SK-N-SH treated with all-trans-retinoic acid at 6 μM for 48 hours (cell line): ENCODE measurements at regions not wholly inside any gene's neighbourhood (a gene's known extent, or its start where the extent isn't known, plus 50 kb on each side); places are given as distances from the start of the nearest gene placed in this dataset.

Experiments used
- ATAC-seq: fragments of 200-7000 bp; cut with Tn5 transposase; 3 replicates; pipeline ENCODE4 v1.9.1; 2020; ENCODE audit warnings: mild to moderate bottlenecking, moderate library complexity
- ARNTL ChIP-seq: fragments of 450-650 bp; formaldehyde crosslinking; IDR thresholded peaks from 2 replicates; pipeline ENCODE4 v1.5.0; 2020; ENCODE audit warnings: low read depth, mild to moderate bottlenecking, moderate library complexity, borderline replicate concordance
- BACH2 ChIP-seq: fragments of 250-450 bp; sonication (Bioruptor Pico); IDR thresholded peaks from 2 replicates; pipeline ENCODE4 v1.9.0; 2021; ENCODE audit warnings: mild to moderate bottlenecking, borderline replicate concordance
- CSDC2 ChIP-seq: fragments of 250-450 bp; sonication (Bioruptor Pico); IDR thresholded peaks from 2 replicates; pipeline ENCODE4 v1.5.0; 2020; ENCODE audit warnings: mild to moderate bottlenecking, moderate library complexity
- ESRRG ChIP-seq: fragments of 250-450 bp; sonication (Bioruptor Pico); IDR thresholded peaks from 2 replicates; pipeline ENCODE4 v1.6.1; 2021; ENCODE audit warnings: mild to moderate bottlenecking
- GLIS3 ChIP-seq: fragments of 250-450 bp; sonication (Bioruptor Pico); IDR thresholded peaks from 2 replicates; pipeline ENCODE4 v1.5.0; 2020; ENCODE audit warnings: mild to moderate bottlenecking, moderate library complexity
- ISL1 ChIP-seq: fragments of 250-450 bp; sonication (Bioruptor Pico); IDR thresholded peaks from 2 replicates; pipeline ENCODE4 v2.1.2; 2022; ENCODE audit warnings: mild to moderate bottlenecking, moderate library complexity
- OSR1 ChIP-seq: fragments of 250-450 bp; sonication (Bioruptor Pico); IDR thresholded peaks from 2 replicates; pipeline ENCODE4 v1.8.0; 2022; ENCODE audit warnings: moderate library complexity, mild to moderate bottlenecking, inconsistent platforms
- PPARA ChIP-seq: fragments of 250-450 bp; sonication (Bioruptor Pico); IDR thresholded peaks from 2 replicates; pipeline ENCODE4 v1.5.0; 2020; ENCODE audit warnings: mild to moderate bottlenecking, borderline replicate concordance
- RARB ChIP-seq: fragments of 250-450 bp; sonication (Bioruptor Pico); IDR thresholded peaks from 2 replicates; pipeline ENCODE4 v1.8.0; 2021; ENCODE audit warnings: mild to moderate bottlenecking, moderate library complexity
- SNAI2 ChIP-seq: fragments of 250-450 bp; sonication (Bioruptor Pico); IDR thresholded peaks from 2 replicates; pipeline ENCODE4 v1.5.0; 2020; ENCODE audit warnings: mild to moderate bottlenecking, moderate library complexity
- TCF4 ChIP-seq: fragments of 250-450 bp; sonication (Bioruptor Pico); IDR thresholded peaks from 2 replicates; pipeline ENCODE4 v1.8.0; 2021; ENCODE audit warnings: mild to moderate bottlenecking, moderate library complexity, borderline replicate concordance
- TOX ChIP-seq: fragments of 250-450 bp; sonication (Bioruptor Pico); IDR thresholded peaks from 2 replicates; pipeline ENCODE4 v1.8.0; 2021; ENCODE audit warnings: mild to moderate bottlenecking, moderate library complexity, borderline replicate concordance
- ZFP3 ChIP-seq: fragments of 250-450 bp; sonication (Bioruptor Pico); IDR thresholded peaks from 2 replicates; pipeline ENCODE4 v1.5.0; 2020; ENCODE audit warnings: mild to moderate bottlenecking, moderate library complexity
- ZFP30 ChIP-seq: fragments of 450-650 bp; formaldehyde crosslinking; IDR thresholded peaks from 2 replicates; pipeline ENCODE4 v1.5.0; 2022; ENCODE audit warnings: mild to moderate bottlenecking, moderate library complexity
- ZNF565 ChIP-seq: fragments of 450-650 bp; formaldehyde crosslinking; conservative IDR thresholded peaks from 2 replicates; pipeline ENCODE4 v1.5.0; 2020; ENCODE audit warnings: low read depth, mild to moderate bottlenecking, moderate library complexity
- ZNF70 ChIP-seq: fragments of 450-650 bp; formaldehyde crosslinking; IDR thresholded peaks from 2 replicates; pipeline ENCODE4 v1.5.0; 2020; ENCODE audit warnings: mild to moderate bottlenecking, moderate library complexity
- ZNF8 ChIP-seq: fragments of 450-650 bp; formaldehyde crosslinking; IDR thresholded peaks from 2 replicates; pipeline ENCODE4 v1.5.0; 2020; ENCODE audit warnings: mild to moderate bottlenecking, moderate library complexity
- TF ChIP-seq, protein P1 (sequence below): fragments of 250-450 bp; sonication (Bioruptor Pico); IDR thresholded peaks from 2 replicates; pipeline ENCODE4 v1.5.1; 2021; ENCODE audit warnings: mild to moderate bottlenecking, moderate library complexity
- TF ChIP-seq, protein P2 (sequence below): fragments of 250-450 bp; sonication (Bioruptor Pico); IDR thresholded peaks from 2 replicates; pipeline ENCODE4 v1.8.0; 2021; ENCODE audit warnings: low read depth, mild to moderate bottlenecking, moderate library complexity, borderline replicate concordance
- TF ChIP-seq, protein P3 (sequence below): fragments of 250-450 bp; sonication (Bioruptor Pico); IDR thresholded peaks from 2 replicates; pipeline ENCODE4 v1.5.0; 2020; ENCODE audit warnings: mild to moderate bottlenecking, moderate library complexity
- TF ChIP-seq, protein P4 (sequence below): fragments of 250-450 bp; sonication (Bioruptor Pico); IDR thresholded peaks from 2 replicates; pipeline ENCODE4 v1.5.1; 2020; ENCODE audit warnings: low read depth, mild to moderate bottlenecking, moderate library complexity

DNA sequence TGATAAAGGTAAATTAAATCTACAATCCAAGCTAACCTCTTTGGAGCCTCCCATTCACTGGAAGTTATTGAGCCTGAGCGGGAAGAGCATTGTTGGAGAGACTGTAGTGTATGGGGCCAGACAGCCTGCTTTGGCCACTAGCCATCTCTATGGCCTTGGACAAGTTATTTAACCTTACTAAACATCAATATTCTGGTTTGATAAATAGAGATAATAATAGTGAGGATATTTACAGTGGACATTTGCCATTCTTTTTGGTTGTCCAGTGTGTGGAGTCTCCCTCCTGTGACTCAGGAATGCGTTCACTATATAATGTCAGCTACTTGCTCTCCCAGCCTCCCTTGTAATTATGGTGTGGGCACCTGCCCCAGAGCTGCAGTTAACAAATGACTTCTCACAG lies 216.1 kb downstream of the SLC38A4 start:
- no peak for ATAC-seq
- TF ChIP-seq, protein P1, sequence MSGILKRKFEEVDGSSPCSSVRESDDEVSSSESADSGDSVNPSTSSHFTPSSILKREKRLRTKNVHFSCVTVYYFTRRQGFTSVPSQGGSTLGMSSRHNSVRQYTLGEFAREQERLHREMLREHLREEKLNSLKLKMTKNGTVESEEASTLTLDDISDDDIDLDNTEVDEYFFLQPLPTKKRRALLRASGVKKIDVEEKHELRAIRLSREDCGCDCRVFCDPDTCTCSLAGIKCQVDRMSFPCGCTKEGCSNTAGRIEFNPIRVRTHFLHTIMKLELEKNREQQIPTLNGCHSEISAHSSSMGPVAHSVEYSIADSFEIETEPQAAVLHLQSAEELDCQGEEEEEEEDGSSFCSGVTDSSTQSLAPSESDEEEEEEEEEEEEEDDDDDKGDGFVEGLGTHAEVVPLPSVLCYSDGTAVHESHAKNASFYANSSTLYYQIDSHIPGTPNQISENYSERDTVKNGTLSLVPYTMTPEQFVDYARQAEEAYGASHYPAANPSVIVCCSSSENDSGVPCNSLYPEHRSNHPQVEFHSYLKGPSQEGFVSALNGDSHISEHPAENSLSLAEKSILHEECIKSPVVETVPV (CRISPR knock-in tag): no peak
- TF ChIP-seq OSR1 (no peak), TCF4 (no peak), GLIS3 (CRISPR knock-in tag) (no peak)

DNA sequence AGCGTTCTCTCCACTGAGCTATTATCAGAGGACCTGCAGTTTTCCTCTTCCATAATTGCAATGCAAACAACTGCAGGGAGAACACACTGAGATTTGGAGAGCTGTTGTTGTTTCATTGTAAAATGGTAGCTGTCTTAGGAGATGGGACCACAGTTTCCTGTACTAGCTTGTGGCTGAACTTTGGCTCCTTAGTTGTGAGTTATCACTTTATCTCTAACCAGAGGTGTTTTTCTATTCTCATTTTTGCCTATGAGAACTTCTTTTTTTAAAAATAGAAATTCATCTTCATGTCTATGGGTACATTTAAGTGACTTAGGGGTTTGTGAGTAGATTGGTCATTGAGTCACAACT lies 216.5 kb downstream of the SLC38A4 start:
- no peak; the same call in 2 of the 3 replicates for ATAC-seq

DNA sequence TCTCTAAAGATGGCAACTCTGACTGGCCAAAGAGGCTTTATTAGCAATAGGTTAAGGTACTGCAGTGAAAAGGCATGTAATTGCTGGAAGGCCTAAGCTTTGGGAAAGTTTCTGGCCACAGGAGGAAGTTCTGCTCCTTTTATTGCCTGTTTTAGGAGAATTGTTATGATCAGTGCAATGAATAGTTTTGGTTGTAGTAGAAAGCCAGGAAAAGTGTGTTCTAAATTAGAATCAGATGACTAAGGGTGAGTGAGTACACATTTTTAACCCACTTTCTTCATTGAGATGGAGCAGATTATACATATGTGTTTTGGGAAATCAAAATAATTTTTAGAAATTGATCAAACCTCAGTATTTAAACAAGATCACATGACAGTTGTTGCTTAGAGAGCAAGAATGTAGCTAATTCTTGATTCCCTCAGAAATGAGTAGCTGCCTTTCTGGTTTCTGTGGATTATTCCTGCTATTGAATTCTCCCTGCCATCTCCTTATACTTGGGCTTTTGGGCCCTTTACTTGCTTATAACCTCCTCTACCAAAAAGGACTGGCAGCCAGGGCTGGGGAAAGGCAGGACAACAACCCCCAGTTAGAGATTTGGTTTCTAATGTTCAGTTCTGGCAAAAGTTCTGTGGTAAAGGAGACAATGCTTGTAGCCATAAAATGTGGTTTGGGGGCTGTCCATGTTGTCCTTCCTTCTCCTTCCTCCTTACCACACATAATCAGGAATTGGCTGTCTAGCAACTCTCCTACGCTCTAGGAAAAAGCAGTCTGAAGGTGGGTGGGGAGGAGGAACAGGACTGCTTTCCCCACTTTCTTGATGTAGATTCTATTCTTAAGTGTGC lies 217.1 kb downstream of the SLC38A4 start:
- TF ChIP-seq, protein P2, sequence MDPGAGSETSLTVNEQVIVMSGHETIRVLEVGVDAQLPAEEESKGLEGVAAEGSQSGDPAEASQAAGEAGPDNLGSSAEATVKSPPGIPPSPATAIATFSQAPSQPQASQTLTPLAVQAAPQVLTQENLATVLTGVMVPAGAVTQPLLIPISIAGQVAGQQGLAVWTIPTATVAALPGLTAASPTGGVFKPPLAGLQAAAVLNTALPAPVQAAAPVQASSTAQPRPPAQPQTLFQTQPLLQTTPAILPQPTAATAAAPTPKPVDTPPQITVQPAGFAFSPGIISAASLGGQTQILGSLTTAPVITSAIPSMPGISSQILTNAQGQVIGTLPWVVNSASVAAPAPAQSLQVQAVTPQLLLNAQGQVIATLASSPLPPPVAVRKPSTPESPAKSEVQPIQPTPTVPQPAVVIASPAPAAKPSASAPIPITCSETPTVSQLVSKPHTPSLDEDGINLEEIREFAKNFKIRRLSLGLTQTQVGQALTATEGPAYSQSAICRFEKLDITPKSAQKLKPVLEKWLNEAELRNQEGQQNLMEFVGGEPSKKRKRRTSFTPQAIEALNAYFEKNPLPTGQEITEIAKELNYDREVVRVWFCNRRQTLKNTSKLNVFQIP (CRISPR knock-in tag): no peak
- TF ChIP-seq TOX (no peak), ZNF70 (CRISPR knock-in tag) (no peak), PPARA (CRISPR knock-in tag) (no peak), TCF4 (no peak)
- peak; percentile 90 for ATAC-seq

More for the DNA sequence above, 216.5 kb downstream of the SLC38A4 start:
- TF ChIP-seq, protein P3, sequence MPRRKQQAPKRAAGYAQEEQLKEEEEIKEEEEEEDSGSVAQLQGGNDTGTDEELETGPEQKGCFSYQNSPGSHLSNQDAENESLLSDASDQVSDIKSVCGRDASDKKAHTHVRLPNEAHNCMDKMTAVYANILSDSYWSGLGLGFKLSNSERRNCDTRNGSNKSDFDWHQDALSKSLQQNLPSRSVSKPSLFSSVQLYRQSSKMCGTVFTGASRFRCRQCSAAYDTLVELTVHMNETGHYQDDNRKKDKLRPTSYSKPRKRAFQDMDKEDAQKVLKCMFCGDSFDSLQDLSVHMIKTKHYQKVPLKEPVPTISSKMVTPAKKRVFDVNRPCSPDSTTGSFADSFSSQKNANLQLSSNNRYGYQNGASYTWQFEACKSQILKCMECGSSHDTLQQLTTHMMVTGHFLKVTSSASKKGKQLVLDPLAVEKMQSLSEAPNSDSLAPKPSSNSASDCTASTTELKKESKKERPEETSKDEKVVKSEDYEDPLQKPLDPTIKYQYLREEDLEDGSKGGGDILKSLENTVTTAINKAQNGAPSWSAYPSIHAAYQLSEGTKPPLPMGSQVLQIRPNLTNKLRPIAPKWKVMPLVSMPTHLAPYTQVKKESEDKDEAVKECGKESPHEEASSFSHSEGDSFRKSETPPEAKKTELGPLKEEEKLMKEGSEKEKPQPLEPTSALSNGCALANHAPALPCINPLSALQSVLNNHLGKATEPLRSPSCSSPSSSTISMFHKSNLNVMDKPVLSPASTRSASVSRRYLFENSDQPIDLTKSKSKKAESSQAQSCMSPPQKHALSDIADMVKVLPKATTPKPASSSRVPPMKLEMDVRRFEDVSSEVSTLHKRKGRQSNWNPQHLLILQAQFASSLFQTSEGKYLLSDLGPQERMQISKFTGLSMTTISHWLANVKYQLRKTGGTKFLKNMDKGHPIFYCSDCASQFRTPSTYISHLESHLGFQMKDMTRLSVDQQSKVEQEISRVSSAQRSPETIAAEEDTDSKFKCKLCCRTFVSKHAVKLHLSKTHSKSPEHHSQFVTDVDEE (CRISPR knock-in tag): no peak
- TF ChIP-seq ZFP30 (CRISPR knock-in tag): no peak
- TF ChIP-seq ESRRG: no peak
- TF ChIP-seq ZNF565 (CRISPR knock-in tag): no peak
- no peak for TF ChIP-seq PPARA (CRISPR knock-in tag)
- no peak for TF ChIP-seq ISL1 (CRISPR knock-in tag)
- TF ChIP-seq, protein P1 (CRISPR knock-in tag): no peak
- TF ChIP-seq, all 23 proteins: peak for 0

DNA sequence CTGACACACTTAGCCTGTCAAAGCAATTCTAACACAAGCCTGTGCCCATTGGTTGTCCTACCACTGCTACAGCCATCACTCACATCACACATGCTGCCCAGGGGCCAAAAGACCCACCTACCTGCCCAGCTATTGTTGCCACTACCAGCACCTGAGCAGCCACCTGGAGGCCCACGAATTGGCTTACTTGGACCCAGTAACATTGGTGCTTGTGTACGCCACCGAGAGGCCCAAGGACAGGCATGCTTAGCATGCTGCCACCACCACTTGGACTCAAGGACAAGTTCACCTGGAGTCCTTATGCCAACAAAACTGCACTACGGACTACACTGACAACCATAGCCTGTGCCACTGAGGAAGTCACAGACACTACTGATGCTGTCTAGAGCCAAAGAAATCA lies 221.1 kb downstream of the SLC38A4 start:
- no peak for ATAC-seq
- TF ChIP-seq ZFP30 (CRISPR knock-in tag): no peak
- TF ChIP-seq ZNF70 (CRISPR knock-in tag): no peak
- no peak for TF ChIP-seq RARB (CRISPR knock-in tag)
- no peak for TF ChIP-seq ZNF565 (CRISPR knock-in tag)
- TF ChIP-seq OSR1: no peak
- TF ChIP-seq ZNF8 (CRISPR knock-in tag): no peak
- TF ChIP-seq SNAI2 (CRISPR knock-in tag): no peak
- TF ChIP-seq BACH2 (CRISPR knock-in tag): no peak
- TF ChIP-seq ISL1 (CRISPR knock-in tag): no peak
- TF ChIP-seq, protein P2 (CRISPR knock-in tag): no peak
- TF ChIP-seq TOX: no peak
- TF ChIP-seq, protein P1 (CRISPR knock-in tag): no peak
- TF ChIP-seq ARNTL (CRISPR knock-in tag): no peak
- no peak for TF ChIP-seq ZFP3 (CRISPR knock-in tag)
- TF ChIP-seq, protein P4, sequence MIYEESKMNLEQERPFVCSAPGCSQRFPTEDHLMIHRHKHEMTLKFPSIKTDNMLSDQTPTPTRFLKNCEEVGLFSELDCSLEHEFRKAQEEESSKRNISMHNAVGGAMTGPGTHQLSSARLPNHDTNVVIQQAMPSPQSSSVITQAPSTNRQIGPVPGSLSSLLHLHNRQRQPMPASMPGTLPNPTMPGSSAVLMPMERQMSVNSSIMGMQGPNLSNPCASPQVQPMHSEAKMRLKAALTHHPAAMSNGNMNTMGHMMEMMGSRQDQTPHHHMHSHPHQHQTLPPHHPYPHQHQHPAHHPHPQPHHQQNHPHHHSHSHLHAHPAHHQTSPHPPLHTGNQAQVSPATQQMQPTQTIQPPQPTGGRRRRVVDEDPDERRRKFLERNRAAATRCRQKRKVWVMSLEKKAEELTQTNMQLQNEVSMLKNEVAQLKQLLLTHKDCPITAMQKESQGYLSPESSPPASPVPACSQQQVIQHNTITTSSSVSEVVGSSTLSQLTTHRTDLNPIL (CRISPR knock-in tag): no peak
- no peak for TF ChIP-seq CSDC2 (CRISPR knock-in tag)
- TF ChIP-seq PPARA (CRISPR knock-in tag): no peak
- TF ChIP-seq, all 23 proteins: peak for 0
